GF-D8 (cell line): ENCODE measurements at regions not wholly inside any gene's neighbourhood (a gene's known extent, or its start where the extent isn't known, plus 50 kb on each side); places are given as distances from the start of the nearest gene placed in this dataset.

ENCODE experiments used
- DNase-seq: peaks from one replicate; lab custom pipeline; 2025; lab: John Stamatoyannopoulos, UW

GRCh38 chr7:41237956-41238355 is 464.9 kb downstream of the INHBA start:
- DNase-seq, result no peak

- no peak for DNase-seq
These were observed 470.8 kb downstream of the INHBA start for GRCh38 chr7:41232086-41232485.

- DNase-seq, result no peak
These were observed 478.7 kb downstream of the INHBA start for GRCh38 chr7:41224063-41224763.

- no peak for DNase-seq
These were observed 480.1 kb downstream of the INHBA start for GRCh38 chr7:41222746-41223145.

GRCh38 chr7:41220266-41220665 is 482.6 kb downstream of the INHBA start:
- DNase-seq, result no peak

GRCh38 chr7:41219276-41219675 is 483.6 kb downstream of the INHBA start:
- DNase-seq, result no peak

- DNase-seq, result no peak
These were observed 485.6 kb downstream of the INHBA start for GRCh38 chr7:41217306-41217705.

- DNase-seq, result no peak
These were observed 495.7 kb downstream of the INHBA start for GRCh38 chr7:41207141-41207540.

GRCh38 chr7:41206267-41206666 is 496.6 kb downstream of the INHBA start:
- no peak for DNase-seq

GRCh38 chr7:41205600-41205999 is 497.3 kb downstream of the INHBA start:
- DNase-seq, result no peak

- DNase-seq, result no peak
These were observed 499.3 kb downstream of the INHBA start for GRCh38 chr7:41203542-41203941.

GRCh38 chr7:41201021-41201420 is 501.9 kb downstream of the INHBA start:
- no peak for DNase-seq

GRCh38 chr7:41199136-41199535 is 503.8 kb downstream of the INHBA start:
- DNase-seq, result no peak

- DNase-seq, result no peak
These were observed 504.4 kb downstream of the INHBA start for GRCh38 chr7:41198502-41198901.

GRCh38 chr7:41197769-41198168 is 505.1 kb downstream of the INHBA start:
- no peak for DNase-seq

GRCh38 chr7:41193738-41194282 is 509.1 kb downstream of the INHBA start:
- DNase-seq, result no peak

- no peak for DNase-seq
These were observed 512.3 kb downstream of the INHBA start for GRCh38 chr7:41190581-41190980.

GRCh38 chr7:41189866-41190265 is 513.0 kb downstream of the INHBA start:
- no peak for DNase-seq

GRCh38 chr7:41188163-41189130 is 514.4 kb downstream of the INHBA start:
- DNase-seq, result no peak

- no peak for DNase-seq
These were observed 515.6 kb downstream of the INHBA start for GRCh38 chr7:41187322-41187721.

- DNase-seq, result no peak
These were observed 517.0 kb downstream of the INHBA start for GRCh38 chr7:41185851-41186250.

- no peak for DNase-seq
These were observed 519.1 kb downstream of the INHBA start for GRCh38 chr7:41183741-41184140.

GRCh38 chr7:41182782-41183181 is 520.1 kb downstream of the INHBA start:
- no peak for DNase-seq
